Cardiac fibroblast (primary cell): ENCODE measurements at regions not wholly inside any gene's neighbourhood (a gene's known extent, or its start where the extent isn't known, plus 50 kb on each side); places are given as distances from the start of the nearest gene placed in this dataset.

Experiments
- DNase-seq, 2 donors: peaks; one replicate each; pipeline versions ENCODE4 v3.0.0 to v3.0.0-alpha.2; 2010; ENCODE audit warnings: low read depth in 2 of 2
- H3K4me3 ChIP-seq, 2 donors: replicated peaks in 1 of 2; 1 replicate in 1 of 2; 2 replicates in 1 of 2; pipeline ENCODE4 v1.5.1; 2011; ENCODE audit warnings: low read depth in 2 of 2, low read length in 2 of 2, mild to moderate bottlenecking in 2 of 2, moderate library complexity in 1 of 2
- CTCF ChIP-seq: IDR thresholded peaks from one replicate; pipeline ENCODE4 v1.5.1; 2011; ENCODE audit warnings: low read depth, mild to moderate bottlenecking, low read length, inconsistent platforms

DNA sequence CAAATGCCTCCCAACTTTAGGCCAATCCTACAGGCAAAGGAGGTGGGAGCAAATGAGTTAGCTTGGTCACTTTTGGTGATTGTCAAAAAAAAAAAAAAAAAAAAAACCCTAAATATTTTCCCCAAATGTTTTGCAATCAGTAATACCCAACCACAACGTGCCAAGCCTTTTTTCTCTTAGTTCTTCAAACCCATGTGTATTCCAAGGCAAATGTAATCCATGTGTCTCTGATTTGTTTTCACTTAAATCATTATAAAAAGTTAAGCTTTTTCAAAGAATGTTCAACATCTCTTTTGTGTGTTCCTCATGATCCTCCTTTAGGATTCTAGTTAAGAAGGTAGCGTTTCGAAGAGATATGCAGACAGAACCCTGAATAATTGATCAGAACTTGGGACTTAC is 328.4 kb downstream of the PAPSS1 start:
- TF ChIP-seq CTCF, result no peak
- no peak for DNase-seq
- no peak overlapping the region for H3K4me3 ChIP-seq

DNA sequence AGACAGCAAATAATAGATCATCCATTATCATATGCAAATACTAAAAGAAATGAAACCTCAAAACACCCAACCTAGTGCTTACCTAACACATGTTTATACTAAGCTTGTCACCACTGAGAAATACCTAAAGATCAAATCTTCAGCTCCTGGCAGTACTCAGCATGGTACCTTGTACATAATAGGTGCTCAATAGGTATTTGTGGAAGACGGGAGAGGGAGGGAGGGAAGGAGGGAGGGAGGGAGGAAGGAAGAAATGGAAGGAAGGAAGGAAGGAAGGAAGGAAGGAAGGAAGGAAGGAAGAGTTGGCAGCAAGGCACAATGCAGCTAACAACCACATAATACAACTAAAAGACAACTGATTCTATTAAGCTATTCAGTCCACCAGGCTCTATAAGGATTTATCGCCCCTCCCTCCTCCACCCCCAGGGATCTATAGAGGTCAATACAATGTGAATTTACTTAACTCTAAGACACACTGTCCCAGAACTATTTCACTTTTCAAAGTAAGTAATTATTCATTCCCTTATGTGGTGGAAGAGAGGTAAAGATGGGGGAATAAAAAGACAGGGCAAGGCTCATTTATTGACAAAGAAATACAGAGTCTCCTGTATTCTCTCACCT is 328.9 kb downstream of the PAPSS1 start:
- no peak overlapping the region for H3K4me3 ChIP-seq
- no peak for TF ChIP-seq CTCF

DNA sequence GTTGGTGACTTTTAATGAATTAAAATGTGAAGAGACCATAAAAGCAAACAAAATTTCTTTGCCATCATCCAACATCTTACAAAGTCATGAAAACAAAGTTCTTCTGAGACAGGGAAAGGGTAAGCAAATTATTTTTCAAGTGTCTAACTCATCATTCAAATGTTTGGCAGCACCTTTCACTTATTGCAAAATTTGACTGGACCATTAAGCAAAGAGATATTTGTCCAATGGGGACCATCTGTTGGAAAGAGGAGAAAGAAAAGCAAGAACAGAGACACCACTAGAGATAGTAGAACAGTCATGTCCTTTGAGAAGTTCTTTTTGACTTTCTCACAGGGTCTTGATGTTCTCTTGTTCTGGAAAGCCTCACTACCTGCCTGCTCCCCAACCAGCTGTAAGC is 330.1 kb downstream of the PAPSS1 start:
- no peak for DNase-seq
- H3K4me3 ChIP-seq, result no peak overlapping the region
- no peak for TF ChIP-seq CTCF

More for the DNA sequence above, 328.9 kb downstream of the PAPSS1 start:
- no peak for DNase-seq

DNA sequence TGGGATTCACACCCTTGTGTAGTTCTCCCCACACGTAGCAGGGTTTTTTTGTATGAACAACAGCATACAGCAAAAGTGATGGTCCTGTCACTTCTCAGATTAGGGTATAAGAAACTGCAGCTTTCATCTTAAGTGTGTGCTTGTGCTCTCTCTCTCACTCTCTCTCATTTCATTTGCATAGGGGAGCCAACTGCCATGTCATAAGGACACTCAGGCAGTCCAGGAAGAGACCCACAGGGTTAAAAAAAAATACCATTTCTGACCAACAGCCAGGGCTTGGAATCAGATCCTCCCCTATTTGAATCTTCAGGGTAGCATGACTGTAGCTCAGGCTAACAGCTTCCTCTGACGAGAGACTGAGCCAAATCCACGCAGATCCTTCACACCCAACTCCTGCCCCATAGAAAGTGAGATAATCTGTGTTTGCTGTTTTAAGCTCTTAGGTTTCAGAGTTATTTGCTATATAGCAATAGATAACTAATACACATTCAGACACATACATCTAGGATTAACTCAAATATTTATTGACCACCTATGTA is 331.2 kb downstream of the PAPSS1 start:
- no peak for TF ChIP-seq CTCF
- no peak for DNase-seq
- no peak overlapping the region for H3K4me3 ChIP-seq

GRCh38 chr4:107380836-107381438 is 339.1 kb downstream of the PAPSS1 start:
- H3K4me3 ChIP-seq, result no peak overlapping the region
- DNase-seq, result no peak

DNA sequence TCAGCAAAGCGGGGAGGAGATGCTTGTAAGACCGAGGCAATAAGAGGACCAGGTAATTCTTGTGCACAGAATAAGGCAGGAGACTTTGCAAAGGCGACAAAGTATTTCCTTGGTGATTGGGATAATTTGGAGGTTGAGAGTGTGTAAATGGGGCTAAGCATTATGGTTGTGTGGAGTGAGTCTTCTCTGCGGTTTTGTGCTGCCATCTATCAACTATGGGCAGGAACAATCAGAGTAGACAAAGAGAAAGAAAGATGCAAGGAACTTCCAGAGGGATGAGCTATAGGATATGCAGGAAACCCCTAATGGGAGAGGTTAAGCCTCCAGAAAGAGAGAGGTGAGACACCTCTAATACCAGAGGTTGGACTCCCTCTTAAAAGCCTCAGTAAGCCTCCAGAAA is 339.8 kb downstream of the PAPSS1 start:
- no peak for DNase-seq
- no peak for TF ChIP-seq CTCF
- no peak overlapping the region for H3K4me3 ChIP-seq

More at GRCh38 chr4:107380836-107381438, 339.1 kb downstream of the PAPSS1 start:
- TF ChIP-seq CTCF, result no peak
